ENCODE measurements at regions not wholly inside any gene's neighbourhood (a gene's known extent, or its start where the extent isn't known, plus 50 kb on each side); places are given as distances from the start of the nearest gene placed in this dataset.

GRCh38 chr6:130587778-130588520, 222.1 kb downstream of the TMEM200A start:
- Histone ChIP-seq H2BK5ac (ENCODE audit: low read length) (no peak overlapping the region), H3K4me2 (ENCODE audit: insufficient read depth, low read length, poor library complexity, severe bottlenecking) (no peak overlapping the region), H2AK5ac (ENCODE audit: low read depth, low read length) (no peak overlapping the region), H2BK120ac (ENCODE audit: low read depth, low read length) (no peak overlapping the region), H3K23ac (ENCODE audit: low read depth, low read length, poor library complexity) (no peak overlapping the region), H3K4ac (ENCODE audit: low read length) (no peak overlapping the region), H3K4me1 (ENCODE audit: control insufficient read depth in 2 of 2, insufficient read depth in 1 of 2, low read depth in 1 of 2, low read length in 2 of 2) (no peaks in the 10 kb centered on the region), H4K91ac (ENCODE audit: low read depth, low read length, poor library complexity) (no peak overlapping the region), H3K79me1 (ENCODE audit: low read depth, low read length) (no peaks in the 10 kb centered on the region), H2BK15ac (ENCODE audit: low read length) (no peak overlapping the region), H3K9me3 (replicated peaks in 1 of 2; ENCODE audit: control insufficient read depth in 2 of 2, insufficient read depth in 1 of 2, low read depth in 1 of 2, low read length in 2 of 2) (no peaks in the 10 kb centered on the region), H3K36me3 (replicated peaks in 1 of 2; ENCODE audit: control insufficient read depth in 2 of 2, insufficient read depth in 2 of 2, low read length in 2 of 2) (no peaks in the 10 kb centered on the region), H3K9ac (ENCODE audit: low read depth, low read length, poor library complexity) (no peak overlapping the region), H3K4me3 (ENCODE audit: low read length in 2 of 2) (no peak overlapping the region), H3K27me3 (ENCODE audit: control insufficient read depth in 3 of 3, insufficient read depth in 3 of 3, low read depth in 1 of 3, low read length in 3 of 3) (no peaks in the 10 kb centered on the region), H2AFZ (ENCODE audit: low read length) (no peak overlapping the region), H4K8ac (ENCODE audit: low read depth, low read length) (no peak overlapping the region), H3K14ac (ENCODE audit: low read length) (no peak overlapping the region), H3K27ac (replicated peaks; ENCODE audit: low read length) (no peak overlapping the region), H3K18ac (ENCODE audit: low read length) (no peak overlapping the region), H2BK12ac (ENCODE audit: low read length) (no peak overlapping the region)
- WGBS, 2 donors (ENCODE audit: extremely low coverage in 2 of 2, insufficient read length in 2 of 2, insufficient replicate concordance in 1 of 2), result no CpG with 5 or more reads among the region's 2 CpGs
- DNase-seq (ENCODE audit: low spot score), result no peak

- H3K4me3 ChIP-seq (ENCODE audit: low read length in 2 of 2), result no peak overlapping the region
- no peaks in the 10 kb centered on the region for H3K36me3 ChIP-seq (replicated peaks in 1 of 2; ENCODE audit: control insufficient read depth in 2 of 2, insufficient read depth in 2 of 2, low read length in 2 of 2)
- no peak overlapping the region for H3K4ac ChIP-seq (ENCODE audit: low read length)
- H3K18ac ChIP-seq (ENCODE audit: low read length), result no peak overlapping the region
- no peaks in the 10 kb centered on the region for H3K9me3 ChIP-seq (replicated peaks in 1 of 2; ENCODE audit: control insufficient read depth in 2 of 2, insufficient read depth in 1 of 2, low read depth in 1 of 2, low read length in 2 of 2)
- no peak overlapping the region for H2BK120ac ChIP-seq (ENCODE audit: low read depth, low read length)
- no peak overlapping the region for H2BK15ac ChIP-seq (ENCODE audit: low read length)
- no peak overlapping the region for H2AK5ac ChIP-seq (ENCODE audit: low read depth, low read length)
- no peak for DNase-seq (ENCODE audit: low spot score)
- H3K23ac ChIP-seq (ENCODE audit: low read depth, low read length, poor library complexity), result no peak overlapping the region
- no peak overlapping the region for H2BK5ac ChIP-seq (ENCODE audit: low read length)
- no peak overlapping the region for H4K8ac ChIP-seq (ENCODE audit: low read depth, low read length)
- H2BK12ac ChIP-seq (ENCODE audit: low read length), result no peak overlapping the region
- H3K79me1 ChIP-seq (ENCODE audit: low read depth, low read length), result no peaks in the 10 kb centered on the region
- no peaks in the 10 kb centered on the region for H3K27me3 ChIP-seq (ENCODE audit: control insufficient read depth in 3 of 3, insufficient read depth in 3 of 3, low read depth in 1 of 3, low read length in 3 of 3)
- no peak overlapping the region for H3K4me2 ChIP-seq (ENCODE audit: insufficient read depth, low read length, poor library complexity, severe bottlenecking)
- H3K4me1 ChIP-seq (ENCODE audit: control insufficient read depth in 2 of 2, insufficient read depth in 1 of 2, low read depth in 1 of 2, low read length in 2 of 2), result no peaks in the 10 kb centered on the region
- no peak overlapping the region for H2AFZ ChIP-seq (ENCODE audit: low read length)
- no CpG with 5 or more reads among the region's 1 CpG for WGBS, 2 donors (ENCODE audit: extremely low coverage in 2 of 2, insufficient read length in 2 of 2, insufficient replicate concordance in 1 of 2)
- H3K14ac ChIP-seq (ENCODE audit: low read length), result no peak overlapping the region
- H3K27ac ChIP-seq (replicated peaks; ENCODE audit: low read length), result no peak overlapping the region
- H3K9ac ChIP-seq (ENCODE audit: low read depth, low read length, poor library complexity), result no peak overlapping the region
- H4K91ac ChIP-seq (ENCODE audit: low read depth, low read length, poor library complexity), result no peak overlapping the region
Observed at GRCh38 chr6:130593200-130593599, 227.4 kb downstream of the TMEM200A start.

- no peak overlapping the region for H3K18ac ChIP-seq (ENCODE audit: low read length)
Observed at GRCh38 chr6:130593948-130594347, 228.1 kb downstream of the TMEM200A start.

GRCh38 chr6:130598021-130598989, 228.9 kb upstream of the SMLR1 start:
- Histone ChIP-seq H3K4me1 (ENCODE audit: control insufficient read depth in 2 of 2, insufficient read depth in 1 of 2, low read depth in 1 of 2, low read length in 2 of 2) (no peaks in the 10 kb centered on the region), H3K4ac (ENCODE audit: low read length) (no peak overlapping the region), H3K27me3 (ENCODE audit: control insufficient read depth in 3 of 3, insufficient read depth in 3 of 3, low read depth in 1 of 3, low read length in 3 of 3) (no peaks in the 10 kb centered on the region), H3K36me3 (replicated peaks in 1 of 2; ENCODE audit: control insufficient read depth in 2 of 2, insufficient read depth in 2 of 2, low read length in 2 of 2) (no peaks in the 10 kb centered on the region), H2BK15ac (ENCODE audit: low read length) (no peak overlapping the region), H3K14ac (ENCODE audit: low read length) (no peak overlapping the region), H2BK5ac (ENCODE audit: low read length) (no peak overlapping the region), H2AK5ac (ENCODE audit: low read depth, low read length) (no peak overlapping the region), H3K4me2 (ENCODE audit: insufficient read depth, low read length, poor library complexity, severe bottlenecking) (no peak overlapping the region), H3K9ac (ENCODE audit: low read depth, low read length, poor library complexity) (no peak overlapping the region), H3K23ac (ENCODE audit: low read depth, low read length, poor library complexity) (no peak overlapping the region), H2BK12ac (ENCODE audit: low read length) (no peak overlapping the region), H3K27ac (replicated peaks; ENCODE audit: low read length) (no peak overlapping the region), H3K79me1 (ENCODE audit: low read depth, low read length) (no peaks in the 10 kb centered on the region), H3K18ac (ENCODE audit: low read length) (no peak overlapping the region), H3K4me3 (ENCODE audit: low read length in 2 of 2) (no peak overlapping the region), H3K9me3 (replicated peaks in 1 of 2; ENCODE audit: control insufficient read depth in 2 of 2, insufficient read depth in 1 of 2, low read depth in 1 of 2, low read length in 2 of 2) (no peaks in the 10 kb centered on the region), H4K8ac (ENCODE audit: low read depth, low read length) (no peak overlapping the region), H2AFZ (ENCODE audit: low read length) (no peak overlapping the region), H4K91ac (ENCODE audit: low read depth, low read length, poor library complexity) (no peak overlapping the region), H2BK120ac (ENCODE audit: low read depth, low read length) (no peak overlapping the region)
- DNase-seq (ENCODE audit: low spot score), result no peak
- no CpG with 5 or more reads among the region's 2 CpGs for WGBS, 2 donors (ENCODE audit: extremely low coverage in 2 of 2, insufficient read length in 2 of 2, insufficient replicate concordance in 1 of 2)

More at GRCh38 chr6:130593948-130594347, 228.1 kb downstream of the TMEM200A start:
- no peak overlapping the region for H3K27ac ChIP-seq (replicated peaks; ENCODE audit: low read length)
- H2AK5ac ChIP-seq (ENCODE audit: low read depth, low read length), result no peak overlapping the region
- no peak overlapping the region for H2BK12ac ChIP-seq (ENCODE audit: low read length)
- H2BK120ac ChIP-seq (ENCODE audit: low read depth, low read length), result no peak overlapping the region
- no peak overlapping the region for H2AFZ ChIP-seq (ENCODE audit: low read length)
- no peak overlapping the region for H3K23ac ChIP-seq (ENCODE audit: low read depth, low read length, poor library complexity)
- DNase-seq (ENCODE audit: low spot score), result no peak
- no peak overlapping the region for H3K9ac ChIP-seq (ENCODE audit: low read depth, low read length, poor library complexity)
- no peaks in the 10 kb centered on the region for H3K27me3 ChIP-seq (ENCODE audit: control insufficient read depth in 3 of 3, insufficient read depth in 3 of 3, low read depth in 1 of 3, low read length in 3 of 3)
- H3K14ac ChIP-seq (ENCODE audit: low read length), result no peak overlapping the region
- H4K91ac ChIP-seq (ENCODE audit: low read depth, low read length, poor library complexity), result no peak overlapping the region
- no peak overlapping the region for H3K4me3 ChIP-seq (ENCODE audit: low read length in 2 of 2)
- no peak overlapping the region for H3K4me2 ChIP-seq (ENCODE audit: insufficient read depth, low read length, poor library complexity, severe bottlenecking)
- H4K8ac ChIP-seq (ENCODE audit: low read depth, low read length), result no peak overlapping the region
- H3K4me1 ChIP-seq (ENCODE audit: control insufficient read depth in 2 of 2, insufficient read depth in 1 of 2, low read depth in 1 of 2, low read length in 2 of 2), result no peaks in the 10 kb centered on the region
- H3K79me1 ChIP-seq (ENCODE audit: low read depth, low read length), result no peaks in the 10 kb centered on the region
- H3K9me3 ChIP-seq (replicated peaks in 1 of 2; ENCODE audit: control insufficient read depth in 2 of 2, insufficient read depth in 1 of 2, low read depth in 1 of 2, low read length in 2 of 2), result no peaks in the 10 kb centered on the region
- H3K4ac ChIP-seq (ENCODE audit: low read length), result no peak overlapping the region
- no peak overlapping the region for H2BK5ac ChIP-seq (ENCODE audit: low read length)
- H3K36me3 ChIP-seq (replicated peaks in 1 of 2; ENCODE audit: control insufficient read depth in 2 of 2, insufficient read depth in 2 of 2, low read length in 2 of 2), result no peaks in the 10 kb centered on the region
- H2BK15ac ChIP-seq (ENCODE audit: low read length), result no peak overlapping the region
- WGBS, 2 donors (ENCODE audit: extremely low coverage in 2 of 2, insufficient read length in 2 of 2, insufficient replicate concordance in 1 of 2), result no CpG with 5 or more reads among the region's 3 CpGs
